Omental fat pad (tissue), 3 donors: ENCODE measurements at regions not wholly inside any gene's neighbourhood (a gene's known extent, or its start where the extent isn't known, plus 50 kb on each side); places are given as distances from the start of the nearest gene placed in this dataset.

Experiments used
- ATAC-seq: fragments of 150-250 bp; one replicate; pipeline ENCODE4 v1.9.1; 2016; ENCODE audit warnings: mild to moderate bottlenecking, moderate library complexity; ENCODE audit not compliant: low FRiP score
- DNase-seq: peaks from one replicate; pipeline ENCODE4 v3.0.0-alpha.2; 2019; ENCODE audit warnings: low spot score
- CTCF ChIP-seq, 3 donors: fragments of 450-650 bp; IDR thresholded peaks; one replicate each; pipeline ENCODE4 v1.5.1; 2016 to 2017; ENCODE audit warnings: antibody characterized with exemption in 3 of 3, mild to moderate bottlenecking in 3 of 3, moderate library complexity in 2 of 3

GRCh38 chr4:3661989-3662388 is 104.2 kb upstream of the ADRA2C start:
- TF ChIP-seq CTCF (IDR thresholded peaks at IDR 0.05), result no peak
- DNase-seq (no peak), ATAC-seq (no peak)

DNA sequence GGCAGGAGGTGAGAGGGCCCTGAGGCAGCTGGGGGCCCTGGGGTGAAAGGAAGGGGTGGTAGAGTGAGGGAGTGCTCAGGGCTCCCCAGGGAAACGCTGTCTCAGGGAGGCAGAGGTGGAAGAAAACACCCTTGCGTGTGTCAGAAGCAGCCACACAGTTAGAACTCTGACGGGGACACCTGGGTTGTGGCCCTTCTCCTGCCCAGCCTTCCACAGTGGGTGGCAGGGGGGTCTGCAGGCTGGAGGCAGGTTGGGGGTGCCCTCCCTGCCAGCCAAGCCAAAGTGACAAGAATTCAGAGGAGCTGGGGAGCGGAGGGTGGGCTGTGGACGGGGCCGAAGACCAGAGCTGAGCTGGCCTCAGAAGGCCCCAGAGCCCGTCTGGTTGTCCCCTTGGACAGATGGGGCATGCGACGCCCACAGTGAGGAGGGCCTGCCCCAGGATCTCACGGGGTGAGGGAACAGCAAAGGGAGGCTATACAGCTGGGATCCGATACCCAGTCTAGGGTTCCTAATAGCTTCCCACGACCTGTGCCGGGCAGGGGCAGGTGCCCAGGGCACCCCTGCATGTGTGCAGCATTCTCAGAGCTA is 105.2 kb upstream of the ADRA2C start:
- TF ChIP-seq CTCF (IDR thresholded peaks at IDR 0.05), result no peak
- DNase-seq, result no peak
- ATAC-seq, result no peak

GRCh38 chr4:3660086-3660927 is 105.9 kb upstream of the ADRA2C start:
- no peak for TF ChIP-seq CTCF (IDR thresholded peaks at IDR 0.05)
- no peak for ATAC-seq
- no peak for DNase-seq

GRCh38 chr4:3659131-3659530 is 107.1 kb upstream of the ADRA2C start:
- DNase-seq (no peak), ATAC-seq (no peak)
- TF ChIP-seq CTCF (IDR thresholded peaks at IDR 0.05), result no peak

DNA sequence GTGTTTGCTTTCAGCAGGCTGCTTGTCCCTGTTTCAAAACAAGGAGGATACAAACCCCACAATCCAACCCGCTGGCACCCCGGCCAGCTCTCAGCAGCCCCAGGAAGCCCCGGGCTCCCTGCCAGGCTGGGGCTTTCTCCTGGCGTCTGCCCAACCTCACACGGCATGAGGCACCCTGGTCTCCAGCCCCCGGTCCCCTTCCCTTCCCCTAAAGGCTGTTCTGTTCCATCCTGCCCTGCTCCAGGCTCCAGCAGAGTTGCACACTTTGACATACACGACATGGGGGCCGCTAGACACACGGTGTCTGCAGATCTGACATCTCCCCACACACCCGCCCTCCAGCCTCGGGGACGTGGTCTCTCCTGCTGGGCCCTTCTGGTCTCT is 107.7 kb upstream of the ADRA2C start:
- TF ChIP-seq CTCF (IDR thresholded peaks at IDR 0.05), result no peak
- no peak for DNase-seq
- ATAC-seq, result no peak

DNA sequence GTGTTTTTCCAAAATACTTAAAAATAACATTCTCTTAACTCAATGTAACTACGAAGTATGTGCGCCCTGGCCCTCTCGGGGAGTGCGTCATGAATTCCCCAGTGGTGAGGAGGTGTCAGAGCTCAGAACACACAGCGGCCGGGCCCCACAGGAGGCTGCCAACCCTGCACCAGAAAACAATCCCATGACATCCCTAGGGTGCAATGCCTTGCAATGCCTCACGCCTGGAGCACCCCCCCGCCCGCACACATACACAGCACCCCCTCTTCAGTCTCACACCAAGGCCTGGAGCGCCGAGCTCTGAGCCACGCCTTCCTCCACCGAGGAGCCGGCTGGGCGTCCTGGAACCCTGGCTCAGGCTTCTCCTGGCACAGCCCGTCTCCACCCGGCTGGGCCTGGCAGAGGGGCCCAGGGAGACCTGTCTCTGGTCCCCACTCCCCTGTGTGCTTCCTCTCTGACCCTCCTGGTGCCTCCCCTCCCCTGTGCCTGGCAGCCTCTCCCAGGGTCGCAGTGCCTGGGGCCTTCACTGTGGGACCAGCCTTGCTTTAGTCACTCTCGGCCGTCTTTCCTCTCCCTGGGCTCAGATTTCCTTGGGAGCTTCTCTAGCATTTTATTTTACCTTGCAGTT is 108.2 kb upstream of the ADRA2C start:
- no peak for TF ChIP-seq CTCF (IDR thresholded peaks at IDR 0.05)
- DNase-seq (no peak), ATAC-seq (no peak)
